A549 (cell line): ENCODE measurements at regions not wholly inside any gene's neighbourhood (a gene's known extent, or its start where the extent isn't known, plus 50 kb on each side); places are given as distances from the start of the nearest gene placed in this dataset.

Source experiments
- ATAC-seq, 2 experiments: fragments of 200-7000 bp in 1 of 2; fragments of >200 bp in 1 of 2; cut with Nextera tagmentation in 1 of 2; cut with Tn5 transposase in 1 of 2; 3 replicates each; pipeline versions ENCODE4 v1.8.0 to v1.9.1; 2018 to 2020; ENCODE audit warnings: mild to moderate bottlenecking in 1 of 2, moderate library complexity in 1 of 2
- CTCF ChIA-PET: fragments of 300-600 bp; sonication (Branson Sonifier 250); formaldehyde crosslinking; extraction: SDS; loops from one replicate; lab custom pipeline; 2021; ENCODE audit warnings: antibody characterized with exemption, inconsistent platforms; lab: Yijun Ruan, JAX
- POLR2A ChIA-PET: fragments of 350-600 bp; formaldehyde crosslinking; extraction: SDS; loops from one replicate; lab custom pipeline; 2021; ENCODE audit warnings: antibody characterized with exemption, inconsistent platforms; lab: Yijun Ruan, JAX
- DNase-seq, 2 experiments: peaks; one replicate each; pipeline versions ENCODE4 v3.0.0 to v3.0.0-alpha.2; 2011 to 2016; ENCODE audit warnings: low read depth in 1 of 2, low spot score in 1 of 2
- FAIRE-seq: peaks from 2 replicates; lab custom pipeline; 2011; peaks lifted over from hg19 to GRCh38; lab: Jason Lieb, UNC
- H3K27ac ChIP-seq, 2 experiments: fragments of >200 bp; sonication (Bioruptor Twin); formaldehyde crosslinking; 3 replicates each; pipeline ENCODE4 v1.5.1; 2016 to 2017
- H3K4me1 ChIP-seq: fragments of >200 bp; sonication (Bioruptor Twin); formaldehyde crosslinking; 3 replicates; pipeline ENCODE4 v1.6.1; 2016
- H3K4me2 ChIP-seq: fragments of >200 bp; sonication (Bioruptor Twin); formaldehyde crosslinking; 3 replicates; pipeline ENCODE4 v1.6.1; 2016
- H3K4me3 ChIP-seq: fragments of >200 bp; sonication (Bioruptor Twin); formaldehyde crosslinking; 3 replicates; pipeline ENCODE4 v1.5.1; 2016
- H3K9me3 ChIP-seq: fragments of >200 bp; sonication (Bioruptor Twin); formaldehyde crosslinking; 3 replicates; pipeline ENCODE4 v1.6.1; 2016
- ATOH8 ChIP-seq: fragments of 250-450 bp; sonication (Bioruptor Pico); IDR thresholded peaks from 2 replicates; pipeline ENCODE4 v1.5.0; 2020; ENCODE audit warnings: low read depth, mild to moderate bottlenecking, moderate library complexity
- CHD2 ChIP-seq: fragments of 150-350 bp; IDR thresholded peaks from 2 replicates; pipeline ENCODE4 v1.6.1; 2014; ENCODE audit warnings: low read length; ENCODE audit not compliant: partially characterized antibody
- CHD4 ChIP-seq: fragments of 200-600 bp; sonication (generic); IDR thresholded peaks from 2 replicates; pipeline ENCODE4 v1.6.1; 2016; ENCODE audit warnings: antibody characterized with exemption, mild to moderate bottlenecking, borderline replicate concordance
- EHF ChIP-seq: fragments of 250-450 bp; sonication (Bioruptor Pico); IDR thresholded peaks from 2 replicates; pipeline ENCODE4 v1.5.0; 2020; ENCODE audit warnings: mild to moderate bottlenecking
- FOSL2 ChIP-seq, 2 experiments: fragments of 450-650 bp in 1 of 2; fragments of >200 bp in 1 of 2; sonication (Bioruptor Twin) in 1 of 2; formaldehyde crosslinking; IDR thresholded peaks; 2 replicates each; pipeline versions ENCODE4 v1.5.0 to v1.6.1; 2016 to 2020; ENCODE audit warnings: mild to moderate bottlenecking in 1 of 2, moderate library complexity in 1 of 2
- HDAC2 ChIP-seq: fragments of 200-600 bp; sonication (generic); IDR thresholded peaks from 2 replicates; pipeline ENCODE4 v1.6.1; 2016
- HMGXB4 ChIP-seq: fragments of 250-450 bp; sonication (Bioruptor Pico); IDR thresholded peaks from 2 replicates; pipeline ENCODE4 v1.5.0; 2021; ENCODE audit warnings: mild to moderate bottlenecking, moderate library complexity, borderline replicate concordance
- HOXA7 ChIP-seq: fragments of 250-450 bp; sonication (Bioruptor Pico); IDR thresholded peaks from 2 replicates; pipeline ENCODE4 v1.5.0; 2020; ENCODE audit warnings: mild to moderate bottlenecking, moderate library complexity
- JUNB ChIP-seq: fragments of >200 bp; sonication (Bioruptor Twin); formaldehyde crosslinking; IDR thresholded peaks from 2 replicates; pipeline ENCODE4 v1.6.1; 2016
- MYC ChIP-seq: IDR thresholded peaks from 2 replicates; pipeline ENCODE4 v1.6.1; 2012; ENCODE audit warnings: mild to moderate bottlenecking, inconsistent platforms, low read length, improper control_type of control experiment, borderline replicate concordance
- RARB ChIP-seq: fragments of 250-450 bp; sonication (Bioruptor Pico); IDR thresholded peaks from 2 replicates; pipeline ENCODE4 v1.8.0; 2021; ENCODE audit warnings: mild to moderate bottlenecking, moderate library complexity
- RCOR1 ChIP-seq: fragments of 150-350 bp; IDR thresholded peaks from 2 replicates; pipeline ENCODE4 v1.6.1; 2014; ENCODE audit warnings: antibody characterized with exemption, low read length, low read depth
- REST ChIP-seq: fragments of 200-600 bp; sonication (generic); IDR thresholded peaks from 2 replicates; pipeline ENCODE4 v1.6.1; 2016; ENCODE audit warnings: antibody characterized with exemption, mild to moderate bottlenecking, moderate library complexity
- RFX5 ChIP-seq: fragments of 450-650 bp; IDR thresholded peaks from 2 replicates; pipeline ENCODE4 v1.7.1; 2014; ENCODE audit warnings: antibody characterized with exemption, mild to moderate bottlenecking, moderate library complexity
- USF2 ChIP-seq: fragments of 450-650 bp; IDR thresholded peaks from 2 replicates; pipeline ENCODE4 v1.6.1; 2014; ENCODE audit warnings: antibody characterized with exemption
- ZC3H11A ChIP-seq: fragments of 450-650 bp; IDR thresholded peaks from 2 replicates; pipeline ENCODE4 v1.6.1; 2014; ENCODE audit warnings: antibody characterized with exemption, mild to moderate bottlenecking
- ZFP36 ChIP-seq: fragments of 450-650 bp; IDR thresholded peaks from 2 replicates; pipeline ENCODE4 v1.6.1; 2014; ENCODE audit warnings: borderline replicate concordance; ENCODE audit not compliant: partially characterized antibody
- ZSCAN20 ChIP-seq: fragments of 250-450 bp; sonication (Bioruptor Pico); IDR thresholded peaks from 2 replicates; pipeline ENCODE4 v1.8.0; 2022; ENCODE audit warnings: mild to moderate bottlenecking, moderate library complexity
- WGBS: methylation state at CpG from one replicate; pipeline ENCODE4 v1.1.6; 2017; ENCODE audit errors: missing lambda C conversion rate; 5-methylcytosine and 5-hydroxymethylcytosine counted together

DNA sequence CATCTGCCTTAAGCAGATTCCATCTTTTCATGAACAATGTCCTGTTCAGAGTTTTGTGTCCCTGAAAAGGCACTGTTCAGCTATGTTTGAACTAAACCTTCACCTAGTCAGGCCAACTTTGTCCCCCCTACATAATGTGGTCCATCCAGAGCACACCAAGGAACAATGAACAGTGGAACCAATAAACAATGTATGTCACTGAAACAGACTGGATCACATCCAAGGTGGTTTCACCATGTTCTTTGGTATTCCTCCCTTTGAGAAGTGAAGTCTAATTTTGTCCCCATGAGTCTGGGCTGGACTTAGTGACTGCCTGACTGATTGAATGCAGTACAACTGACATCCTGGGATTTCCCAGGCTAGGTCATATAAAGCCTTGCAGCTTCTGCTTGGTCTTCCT lies 174.5 kb downstream of the SLC24A2 start:
- ChIA-PET POLR2A (no interaction called here), CTCF (no interaction called here)
- no peak for TF ChIP-seq USF2
- no peak for TF ChIP-seq EHF (CRISPR knock-in tag)
- TF ChIP-seq ZFP36, result no peak
- no peak for TF ChIP-seq CHD4
- TF ChIP-seq FOSL2 (IDR thresholded peaks at IDR 0.05), result no peak
- TF ChIP-seq FOSL2 (CRISPR knock-in tag; IDR thresholded peaks at IDR 0.05), result no peak
- TF ChIP-seq ZC3H11A, result no peak
- no peak for TF ChIP-seq REST
- no peak for TF ChIP-seq CHD2
- TF ChIP-seq HDAC2, result no peak
- no peak for TF ChIP-seq RCOR1
- TF ChIP-seq RFX5, result no peak
- no peak for TF ChIP-seq ATOH8
- TF ChIP-seq HMGXB4, result no peak
- no peak for TF ChIP-seq HOXA7
- TF ChIP-seq MYC, result no peak
- ATAC-seq, result no peak
- Histone ChIP-seq H3K27ac (no peak overlapping the region), H3K4me3 (no peak overlapping the region), H3K9me3 (no peaks in the 10 kb centered on the region), H3K4me2 (no peak overlapping the region), H3K4me1 (no peaks in the 10 kb centered on the region)
- FAIRE-seq, result no peak
- DNase-seq, result no peak

GRCh38 chr9:19600538-19600937 lies 188.3 kb downstream of the SLC24A2 start:
- no peak overlapping the region for H3K4me2 ChIP-seq
- ChIA-PET POLR2A (no interaction called here), CTCF (no interaction called here)
- no peaks in the 10 kb centered on the region for H3K4me1 ChIP-seq
- H3K4me3 ChIP-seq, result no peak overlapping the region
- no peak for TF ChIP-seq RCOR1
- TF ChIP-seq RARB (CRISPR knock-in tag), result no peak
- no peak for TF ChIP-seq JUNB
- TF ChIP-seq ZC3H11A, result no peak
- TF ChIP-seq ATOH8, result no peak
- TF ChIP-seq ZSCAN20 (CRISPR knock-in tag), result no peak
- no peak overlapping the region for H3K27ac ChIP-seq
- FAIRE-seq (no peak), ATAC-seq (no peak), DNase-seq (no peak)
- WGBS, result 0% methylated on average over 2 of the region's 2 CpGs
- no peaks in the 10 kb centered on the region for H3K9me3 ChIP-seq
